Stimulated activated CD8-positive, alpha-beta memory T cell treated with anti-CD3 and anti-CD28 coated beads, Interleukin-7, amount 100 ng/mL, for 48 hours (primary cell): ENCODE measurements at regions not wholly inside any gene's neighbourhood (a gene's known extent, or its start where the extent isn't known, plus 50 kb on each side); places are given as distances from the start of the nearest gene placed in this dataset.

ENCODE experiments used
- DNase-seq, 2 donors: peaks; one replicate each; pipeline ENCODE4 v3.0.0-alpha.2; 2020; ENCODE audit warnings: low read depth in 1 of 2; ENCODE audit errors: extremely low read depth in 1 of 2

DNA sequence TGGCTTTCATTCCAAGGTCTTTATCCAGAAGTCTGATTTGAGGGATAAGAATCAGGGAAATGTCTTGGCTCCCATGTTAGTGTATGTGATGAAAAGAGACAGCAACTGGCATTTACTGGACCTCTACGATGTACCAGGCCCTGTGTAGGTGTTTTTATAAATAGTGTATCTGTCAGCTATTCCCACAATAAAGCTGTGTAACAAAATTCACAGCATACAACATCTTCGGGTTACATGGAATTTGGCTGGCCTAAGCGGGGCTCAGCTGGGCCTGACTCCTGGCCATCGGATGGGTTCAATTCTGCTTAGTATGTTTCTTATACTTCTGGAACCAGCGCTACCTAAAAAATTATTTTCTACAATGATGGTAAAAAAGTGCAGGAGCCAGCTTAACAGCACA lies 128.2 kb downstream of the SNX5 start:
- DNase-seq: no peak

- DNase-seq: no peak
Observed at GRCh38 chr20:17838921-17839320, 129.7 kb downstream of the SNX5 start.

DNA sequence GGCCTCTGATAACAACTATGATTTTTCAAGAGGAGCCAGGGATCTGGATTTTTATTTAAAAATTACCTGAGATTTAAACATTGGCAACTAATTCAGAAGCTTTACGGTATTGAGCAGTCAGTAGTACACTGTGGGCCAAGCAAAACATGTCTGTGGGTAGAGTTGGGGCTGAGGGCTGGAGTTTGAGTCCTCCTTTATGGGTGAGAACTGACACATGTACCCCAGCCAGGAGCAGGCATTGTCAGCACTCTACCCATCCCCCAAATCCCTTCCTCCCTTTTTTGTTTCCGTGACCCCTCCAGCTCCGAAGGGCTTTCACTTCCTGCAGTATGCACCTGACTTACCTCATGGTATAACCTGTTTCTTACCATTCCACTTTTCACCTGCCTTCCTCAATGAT lies 131.4 kb downstream of the SNX5 start:
- DNase-seq: no peak

- no peak for DNase-seq
Observed at GRCh38 chr20:17836303-17836861, 132.2 kb downstream of the SNX5 start.

- DNase-seq: no peak
Observed at GRCh38 chr20:17835934-17836300, 132.7 kb downstream of the SNX5 start.

- no peak for DNase-seq
Observed at GRCh38 chr20:17835240-17835933, 133.2 kb downstream of the SNX5 start.

DNA sequence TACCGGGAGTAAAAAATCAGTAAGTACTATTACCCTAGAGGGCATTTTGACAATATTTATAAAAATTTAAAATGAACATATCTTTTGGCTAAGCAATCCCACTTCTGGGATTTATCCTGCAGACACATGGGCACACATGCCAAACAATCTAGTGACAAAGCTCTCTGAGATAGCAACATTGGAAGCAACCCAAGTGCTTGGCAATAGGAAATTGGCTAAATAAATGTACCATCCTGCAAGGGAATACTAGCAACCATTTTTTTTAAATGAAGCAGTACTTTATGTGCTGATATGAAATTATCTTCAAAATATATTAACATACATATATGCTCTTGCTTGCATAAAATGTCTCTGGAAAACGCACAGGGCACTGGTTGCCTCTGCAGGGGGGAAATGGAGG lies 133.8 kb downstream of the SNX5 start:
- DNase-seq: no peak

DNA sequence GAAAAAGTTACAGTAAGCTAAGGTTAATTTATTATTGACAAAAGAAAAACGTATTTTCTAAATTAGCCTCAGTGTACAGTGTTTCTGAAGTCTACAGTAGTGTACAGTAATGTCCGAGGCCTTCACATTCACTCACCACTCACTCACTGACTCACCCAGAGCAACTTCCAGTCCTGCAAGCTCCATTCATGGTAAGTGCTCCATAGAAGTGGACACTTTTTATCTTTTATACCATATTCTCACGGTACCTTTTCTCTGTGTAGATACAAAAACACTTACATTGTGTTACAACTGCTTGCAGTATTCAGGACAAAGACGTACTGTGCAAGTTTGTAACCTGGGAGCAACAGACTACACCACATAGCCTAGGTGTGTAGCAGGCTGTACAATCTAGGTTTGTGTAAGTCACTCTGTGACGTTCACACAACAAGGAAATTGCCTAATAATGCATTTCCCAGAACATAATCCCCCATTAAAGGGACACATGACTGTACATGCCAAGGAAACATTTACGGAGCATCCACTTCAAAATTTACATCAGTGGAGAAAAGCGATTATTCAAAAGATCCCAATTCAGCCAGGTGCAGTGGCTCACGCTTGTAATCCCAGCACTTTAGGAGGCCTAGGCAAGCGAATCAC lies 133.4 kb downstream of the BANF2 start:
- no peak for DNase-seq

DNA sequence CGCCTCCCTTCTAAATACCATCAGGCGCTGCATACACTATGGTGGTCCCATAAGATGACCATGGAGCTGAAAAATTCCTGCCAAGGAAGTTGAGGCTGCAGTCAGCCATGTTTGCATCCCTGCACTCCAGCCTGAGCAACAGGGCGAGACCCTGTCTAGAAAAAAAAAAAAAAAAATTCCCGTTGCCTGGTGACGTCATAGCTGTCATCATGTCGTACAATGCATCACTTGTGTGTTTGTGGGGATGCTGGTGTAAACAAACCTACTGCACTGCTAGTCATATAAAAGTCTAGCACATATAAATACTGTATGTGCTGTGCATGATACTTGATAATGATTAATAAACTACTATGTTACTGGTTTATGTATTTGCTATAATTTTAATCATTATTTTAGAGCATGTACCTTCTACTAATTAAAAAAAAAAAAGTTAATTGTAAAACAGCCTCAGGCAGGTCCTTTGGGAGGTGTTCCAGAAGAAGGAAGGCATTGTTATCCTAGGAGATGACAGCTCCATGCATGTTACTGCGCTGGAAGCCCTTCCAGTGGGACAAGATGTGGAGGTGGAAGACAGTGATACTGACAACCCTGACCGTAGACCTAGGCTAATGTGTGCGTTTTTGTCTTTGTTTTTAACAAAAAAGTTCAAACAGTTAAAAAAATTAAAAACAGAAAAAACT lies 132.6 kb downstream of the BANF2 start:
- no peak for DNase-seq

DNA sequence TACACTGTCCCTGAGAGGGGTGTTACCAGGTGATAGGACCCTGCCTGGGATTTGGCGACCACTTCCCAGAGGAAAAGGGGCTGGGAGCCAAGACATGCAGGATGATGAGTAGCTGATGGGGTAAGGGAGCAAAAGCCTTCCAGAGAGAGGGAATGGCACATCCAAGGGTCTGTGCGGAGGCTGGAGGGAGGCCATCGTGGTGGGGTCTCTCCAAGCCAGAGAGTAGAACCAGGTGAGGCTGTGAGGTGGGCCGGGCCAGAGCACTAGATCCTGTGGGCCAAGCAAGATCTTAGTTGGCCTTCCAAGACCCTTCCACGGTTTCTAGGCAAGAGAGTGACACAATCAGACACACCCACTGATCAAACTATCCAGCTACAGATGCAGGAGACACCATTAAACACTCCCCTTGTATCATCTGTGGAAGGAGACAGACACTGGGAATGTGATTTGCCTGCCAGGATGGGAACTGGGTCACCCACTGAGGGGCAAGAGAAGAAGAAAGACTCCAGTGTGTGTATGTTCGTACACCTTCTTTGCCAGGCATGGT lies 128.9 kb downstream of the BANF2 start:
- DNase-seq: no peak

DNA sequence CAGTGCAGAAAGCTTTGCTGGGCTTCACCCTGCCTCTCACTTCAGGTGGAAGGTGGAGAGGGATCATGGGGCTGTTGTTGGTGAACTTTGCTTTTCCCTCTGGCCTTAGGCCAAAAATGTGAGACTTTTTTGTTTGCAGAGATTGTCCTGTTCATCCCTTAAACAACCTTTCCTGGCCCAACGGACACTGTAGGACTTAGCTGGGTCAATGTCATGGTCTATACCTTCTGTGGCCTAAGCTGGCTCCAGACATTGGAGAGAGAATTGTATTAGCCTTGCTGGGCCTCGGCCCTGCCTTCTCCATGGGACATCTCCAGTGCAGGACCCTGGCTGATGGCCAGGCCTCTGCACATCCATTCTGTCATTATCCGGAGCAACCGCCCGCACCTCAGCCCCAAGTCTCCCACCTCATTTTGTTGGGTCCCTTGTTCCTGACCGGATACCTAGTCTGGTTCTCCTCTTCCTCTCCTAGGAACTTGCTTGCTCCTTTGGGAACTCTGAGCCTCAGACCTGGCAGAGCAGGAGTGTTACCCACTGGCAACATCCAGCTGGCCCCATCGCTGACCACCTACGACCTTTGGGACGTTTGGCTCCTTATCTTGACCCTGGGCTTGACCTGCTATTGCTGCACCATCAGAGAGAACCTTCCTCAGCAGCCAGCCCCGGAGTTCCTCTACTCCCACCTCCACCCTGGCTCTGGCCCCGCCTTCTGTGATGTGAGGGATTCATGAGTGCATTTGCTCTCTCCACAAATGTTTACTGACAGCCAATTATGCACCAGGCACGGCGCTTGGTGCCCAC lies 128.2 kb downstream of the BANF2 start:
- DNase-seq: no peak

DNA sequence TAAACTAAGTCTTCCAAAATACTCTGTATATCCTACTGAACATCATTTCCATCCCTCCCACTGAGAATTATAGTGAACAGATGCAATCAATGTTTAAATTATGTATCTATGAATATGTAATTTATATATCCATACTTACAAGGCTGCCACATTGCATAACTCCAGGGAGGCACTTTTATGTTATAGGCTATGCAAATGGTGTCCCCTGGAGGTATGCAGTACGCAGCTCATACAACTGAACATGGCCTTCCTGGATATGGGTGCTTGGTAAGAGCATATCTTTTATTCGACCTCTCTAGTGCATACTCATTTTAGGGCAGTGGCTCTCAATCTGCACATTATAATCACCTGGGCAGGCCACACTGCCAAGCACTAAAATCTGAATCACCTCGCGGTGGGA lies 127.3 kb downstream of the BANF2 start:
- no peak for DNase-seq

DNA sequence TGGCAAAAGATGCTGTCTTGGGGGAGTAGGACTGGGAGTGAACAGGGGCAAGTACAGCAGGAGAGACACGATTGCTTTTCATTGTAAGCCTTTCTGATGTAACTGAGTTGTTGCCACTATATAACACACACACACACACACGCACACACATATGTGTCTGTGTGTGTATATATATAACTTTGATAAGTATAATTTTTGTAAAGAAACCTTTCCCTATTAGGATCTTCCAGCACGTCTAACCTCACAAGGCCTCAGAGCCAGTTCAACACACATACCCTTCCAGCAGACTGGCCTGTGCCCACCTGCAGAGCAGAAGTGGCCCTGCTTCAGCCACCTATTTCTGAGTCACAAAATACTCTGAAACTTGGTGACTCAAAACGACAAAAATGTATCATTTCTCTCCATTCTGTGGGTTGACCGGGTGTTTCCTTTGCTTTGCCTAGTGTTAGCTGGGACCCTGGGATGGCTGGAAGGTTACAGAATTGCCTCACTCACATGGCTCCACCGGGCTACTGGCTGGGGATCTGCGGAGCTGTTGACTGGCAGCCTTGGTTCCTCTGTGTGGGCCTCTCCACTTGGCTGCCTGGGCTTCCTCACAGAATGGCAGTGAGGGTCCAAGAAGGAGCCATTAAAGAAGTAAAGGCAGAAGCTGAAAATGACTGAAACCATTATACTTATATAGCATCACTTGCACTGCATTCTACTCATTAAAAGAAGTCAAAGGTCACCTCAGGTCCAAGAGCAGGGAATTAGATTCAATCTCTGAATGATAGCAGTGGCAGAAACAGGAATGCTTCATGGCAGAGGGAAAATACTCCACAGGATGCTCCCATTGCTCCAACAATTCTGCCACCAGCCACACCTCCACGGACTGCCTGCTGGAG lies 126.4 kb downstream of the BANF2 start:
- peak; percentile 10 to 27 for DNase-seq

GRCh38 chr20:17825252-17825959 lies 125.6 kb downstream of the BANF2 start:
- no peak for DNase-seq

DNA sequence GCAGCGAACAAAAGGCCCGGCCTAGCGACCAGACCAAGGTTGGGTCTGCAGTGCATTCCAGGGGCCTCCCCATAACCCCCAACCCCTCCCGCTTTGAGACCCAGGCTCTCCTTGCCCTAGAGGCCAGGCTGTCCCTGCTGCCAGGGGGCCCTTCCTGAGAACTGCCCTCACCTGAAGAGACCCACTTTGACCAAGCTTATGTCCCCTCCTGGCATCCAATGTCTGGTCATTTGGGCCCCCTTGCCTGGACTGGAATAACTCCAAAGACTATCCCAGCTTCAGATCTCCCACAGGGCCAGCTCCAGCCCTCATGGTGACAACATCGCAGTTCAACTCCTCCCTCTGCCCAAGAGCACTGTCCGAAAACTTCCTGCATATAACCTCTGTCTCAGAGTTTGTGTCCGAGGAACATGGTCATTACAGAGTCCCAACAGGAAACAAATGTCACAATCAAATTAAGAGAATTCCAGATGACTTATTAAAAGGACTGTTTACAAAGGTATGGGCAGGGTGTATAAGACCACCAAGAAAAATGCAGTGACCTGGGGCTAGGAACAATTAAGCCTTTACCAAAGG lies 125.0 kb downstream of the BANF2 start:
- DNase-seq: no peak

- no peak for DNase-seq
Observed at GRCh38 chr20:17823409-17824144, 123.8 kb downstream of the BANF2 start.

- no peak for DNase-seq
Observed at GRCh38 chr20:17822540-17823408, 123.0 kb downstream of the BANF2 start.
